Right renal cortex interstitium (tissue), 3 donors: ENCODE measurements at regions not wholly inside any gene's neighbourhood (a gene's known extent, or its start where the extent isn't known, plus 50 kb on each side); places are given as distances from the start of the nearest gene placed in this dataset.
"Not testable (repeated sequence)": the region's sequence is repeated elsewhere in the genome, so short reads cannot be mapped to it uniquely, and the experiment has no call there.

Experiments
- DNase-seq, 3 donors: peaks; one replicate each; pipeline ENCODE4 v3.0.0-alpha.2; 2013; ENCODE audit warnings: low read depth in 3 of 3, low spot score in 2 of 3

DNA sequence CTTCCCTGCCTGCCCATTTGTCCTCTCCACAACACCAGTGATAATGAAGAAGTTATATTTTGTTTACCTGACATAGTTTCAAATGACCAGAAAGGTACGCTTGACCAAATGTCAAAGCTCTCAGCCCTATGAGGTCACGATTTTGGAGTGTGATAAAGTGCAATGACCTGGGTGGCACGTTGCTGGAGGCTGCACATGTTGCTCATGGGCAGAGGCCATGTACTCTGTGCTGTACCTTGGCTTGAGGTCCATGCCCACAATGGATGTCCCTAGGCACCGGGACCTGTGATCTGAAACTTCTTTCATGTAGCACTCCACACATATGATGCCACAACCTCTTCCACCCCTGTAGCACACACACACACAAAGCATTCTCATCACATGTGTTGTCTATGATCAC lies 164.0 kb upstream of the HEY2 start:
- DNase-seq: no peak

GRCh38 chr6:125586074-125586473 lies 163.4 kb upstream of the HEY2 start:
- DNase-seq: no peak

DNA sequence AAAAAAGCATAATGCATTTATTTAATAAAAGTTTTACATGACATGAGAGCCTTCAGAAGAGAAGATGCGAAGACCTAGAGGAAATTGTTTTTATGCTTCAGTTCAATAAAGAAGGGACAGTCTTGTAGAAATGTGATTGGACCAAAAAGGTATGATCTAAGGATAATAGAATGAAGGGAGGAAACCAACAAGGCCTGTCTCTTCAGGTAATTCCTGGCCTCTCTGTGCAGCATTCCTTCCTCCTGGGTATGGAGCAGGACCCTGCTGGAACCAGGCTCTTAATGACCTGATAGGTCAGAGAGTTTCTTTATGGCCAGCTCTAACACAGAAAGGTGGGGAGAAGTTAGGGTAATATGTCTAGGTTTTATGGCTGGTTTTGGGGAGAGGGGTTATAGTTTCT lies 162.8 kb upstream of the HEY2 start:
- no peak for DNase-seq

DNA sequence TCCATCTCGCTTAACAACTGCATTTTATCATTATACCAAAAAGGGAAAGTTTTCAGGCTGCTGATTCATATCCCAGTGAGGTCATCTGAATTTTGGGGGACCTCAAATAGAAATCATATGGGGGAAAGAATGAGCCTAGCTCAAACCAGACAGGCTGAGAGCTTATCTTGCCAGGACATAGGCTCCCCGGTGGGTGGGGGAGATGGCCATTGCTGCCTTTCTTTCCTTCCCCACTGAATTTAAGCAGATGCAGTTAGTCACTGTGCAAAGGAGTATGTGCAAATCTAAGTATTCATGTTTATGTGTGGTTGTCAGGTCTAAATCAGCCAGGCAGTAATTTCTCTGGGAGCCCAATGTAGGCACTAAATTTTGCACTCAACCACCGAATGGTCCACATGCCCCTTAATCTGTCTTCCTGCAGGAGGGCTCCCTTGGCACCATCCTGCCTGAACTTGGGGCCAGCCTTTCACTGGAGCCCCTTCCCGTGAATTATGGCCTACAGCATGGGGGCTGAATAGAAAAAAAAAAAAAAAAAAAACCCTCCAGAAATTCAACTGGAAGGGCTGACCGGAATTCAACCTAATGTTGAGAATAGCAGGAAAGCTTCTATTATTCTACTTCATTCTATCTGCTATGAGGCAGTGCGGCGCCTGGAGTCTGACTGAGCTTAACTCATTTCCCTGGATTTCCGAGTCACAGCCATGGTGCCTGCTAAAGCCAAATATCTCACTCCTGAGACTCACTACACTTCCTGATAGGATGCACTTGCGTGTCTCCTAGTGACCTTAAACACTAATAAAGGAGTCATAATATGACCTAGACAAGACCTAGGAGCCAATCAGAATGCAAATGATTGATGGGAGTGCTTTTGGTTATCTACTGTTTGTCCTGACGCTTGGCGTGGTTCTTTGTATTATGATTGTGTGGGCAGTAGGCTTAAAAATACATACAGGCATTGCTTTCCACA lies 161.5 kb upstream of the HEY2 start:
- no peak for DNase-seq

DNA sequence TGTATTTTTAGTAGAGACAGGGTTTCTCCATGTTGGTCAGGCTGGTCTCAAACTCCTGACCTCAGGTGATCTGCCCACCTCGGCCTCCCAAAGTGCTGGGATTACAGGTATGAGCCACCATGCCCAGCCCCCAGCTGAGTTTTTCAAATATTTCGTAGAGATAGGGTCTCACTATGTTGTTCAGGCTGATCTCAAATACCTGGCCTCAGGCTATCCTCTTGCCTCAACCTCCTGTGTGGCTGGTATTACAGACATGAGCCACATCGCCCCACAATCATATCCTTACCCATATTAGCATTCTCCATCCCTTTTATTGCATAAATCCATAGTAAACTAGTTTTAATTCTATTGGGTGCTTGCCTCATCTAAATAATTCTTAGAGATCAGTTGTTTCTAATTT lies 157.6 kb upstream of the HEY2 start:
- DNase-seq: not testable (repeated sequence)

GRCh38 chr6:125593746-125594145 lies 155.7 kb upstream of the HEY2 start:
- no peak for DNase-seq

DNA sequence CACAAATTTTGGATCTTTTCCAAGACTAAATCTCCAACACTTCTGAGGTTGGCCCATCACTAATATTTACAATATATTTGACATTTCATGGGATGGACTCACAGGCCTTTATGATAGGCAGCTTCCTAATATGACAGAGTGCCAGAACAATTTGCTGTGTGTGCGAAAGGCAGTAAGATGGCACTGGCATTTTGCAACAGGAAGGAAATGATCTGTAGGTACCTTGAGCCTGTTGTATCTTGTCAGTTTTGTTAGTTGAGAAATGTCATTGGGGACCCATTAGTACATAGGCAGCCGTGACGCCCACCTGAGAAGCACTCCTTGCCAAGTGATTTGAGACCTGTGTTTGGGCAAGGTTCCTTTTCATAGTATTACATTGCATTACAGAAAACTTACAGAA lies 153.4 kb upstream of the HEY2 start:
- DNase-seq: no peak

GRCh38 chr6:125597411-125598253 lies 151.8 kb upstream of the HEY2 start:
- no peak for DNase-seq

DNA sequence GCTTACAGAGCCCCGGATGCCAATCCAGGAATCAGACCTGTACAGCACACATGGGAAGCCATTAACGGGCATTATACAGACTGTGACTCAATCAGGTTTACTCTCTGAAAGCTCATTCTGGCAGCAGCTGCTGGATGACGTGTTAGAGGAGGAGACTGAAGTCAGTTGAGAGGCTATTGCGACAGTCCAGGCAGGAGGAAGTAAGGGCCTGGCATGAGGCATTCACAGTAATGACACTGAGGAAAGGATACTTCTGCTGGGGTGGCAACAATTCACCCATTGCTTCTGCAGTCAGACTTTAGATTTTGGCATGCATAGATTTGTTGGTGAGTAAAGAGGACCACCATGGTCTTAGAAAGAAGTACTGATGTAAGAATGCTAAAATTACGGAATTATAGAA lies 151.0 kb upstream of the HEY2 start:
- DNase-seq: no peak

DNA sequence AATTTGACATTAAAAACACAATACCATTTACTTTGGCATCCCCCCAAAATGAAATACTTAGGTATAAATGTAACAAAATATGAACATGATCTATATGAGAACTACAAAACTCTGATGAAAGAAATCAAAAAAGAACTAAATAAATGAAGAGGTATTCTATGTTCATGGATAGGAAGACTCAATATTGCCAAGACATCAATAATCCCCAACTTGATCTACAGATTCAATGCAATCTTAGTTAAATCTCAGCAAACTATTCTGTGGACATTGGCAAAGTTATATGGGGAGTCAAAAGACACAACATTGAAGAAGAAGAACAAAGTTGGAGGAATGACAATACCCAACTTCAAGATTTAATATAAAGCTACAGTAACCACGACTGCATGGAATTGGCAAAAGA lies 145.2 kb upstream of the HEY2 start:
- DNase-seq: no peak

DNA sequence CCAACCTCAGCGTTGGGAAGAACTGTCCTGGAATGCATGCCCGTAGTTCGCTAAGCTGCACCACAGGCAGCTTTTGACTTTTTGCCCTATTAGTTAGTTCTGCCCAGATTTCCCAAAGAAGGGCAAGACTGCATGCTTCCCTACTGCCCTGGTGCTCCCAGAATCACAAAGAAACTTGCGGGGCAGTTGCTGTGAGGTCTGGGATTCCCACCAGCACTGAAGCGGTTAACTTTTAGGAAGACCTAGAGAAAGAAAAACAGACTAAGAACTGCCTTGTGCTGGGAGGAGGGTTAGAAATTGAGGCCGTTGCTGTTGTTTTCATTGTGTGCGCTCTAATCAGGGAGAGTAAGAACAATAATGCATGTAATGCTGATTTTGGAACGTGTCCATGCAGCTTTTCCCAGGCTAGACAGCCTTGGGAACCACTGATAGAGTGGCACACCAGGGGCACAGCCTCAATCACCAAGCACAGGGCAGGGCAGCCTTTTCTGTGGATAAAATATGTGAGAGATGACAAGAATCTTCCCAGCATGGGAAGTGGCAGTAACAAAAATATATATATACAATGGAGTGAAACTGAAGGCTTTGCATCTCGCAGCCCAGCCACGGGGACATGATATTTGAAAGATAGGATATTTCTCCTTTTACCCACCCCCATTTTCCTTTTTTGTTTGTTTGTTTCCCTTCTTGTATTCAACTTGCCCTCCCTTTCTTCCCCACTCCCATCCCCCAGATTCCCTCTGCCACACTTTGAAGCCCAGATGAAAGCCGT lies 137.7 kb upstream of the HEY2 start:
- peak in 2 of 3 donors; percentile 45 to 54 for DNase-seq

GRCh38 chr6:125612345-125612846 lies 137.0 kb upstream of the HEY2 start:
- DNase-seq: no peak

GRCh38 chr6:125618629-125619028 lies 130.8 kb upstream of the HEY2 start:
- DNase-seq: no peak

DNA sequence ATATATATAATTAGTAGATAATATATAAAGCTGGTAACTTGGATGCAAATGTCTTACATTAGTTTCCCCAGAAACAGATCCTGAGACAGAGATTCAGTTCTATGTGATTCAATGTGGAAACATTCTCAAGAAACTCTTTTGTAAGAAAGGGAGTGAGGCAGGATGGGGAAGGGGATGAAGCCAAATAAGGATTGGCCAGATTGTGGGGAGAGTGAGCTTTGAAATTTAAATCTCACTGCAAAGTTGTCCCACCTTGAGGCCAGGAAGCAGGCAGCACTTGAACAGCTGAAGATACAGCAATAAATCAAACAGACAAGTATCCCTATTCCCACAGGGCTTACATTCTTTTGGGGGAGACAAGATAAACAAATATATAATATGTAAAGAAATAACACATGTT lies 126.3 kb upstream of the HEY2 start:
- DNase-seq: no peak

GRCh38 chr6:125631165-125631564 lies 118.3 kb upstream of the HEY2 start:
- no peak for DNase-seq

DNA sequence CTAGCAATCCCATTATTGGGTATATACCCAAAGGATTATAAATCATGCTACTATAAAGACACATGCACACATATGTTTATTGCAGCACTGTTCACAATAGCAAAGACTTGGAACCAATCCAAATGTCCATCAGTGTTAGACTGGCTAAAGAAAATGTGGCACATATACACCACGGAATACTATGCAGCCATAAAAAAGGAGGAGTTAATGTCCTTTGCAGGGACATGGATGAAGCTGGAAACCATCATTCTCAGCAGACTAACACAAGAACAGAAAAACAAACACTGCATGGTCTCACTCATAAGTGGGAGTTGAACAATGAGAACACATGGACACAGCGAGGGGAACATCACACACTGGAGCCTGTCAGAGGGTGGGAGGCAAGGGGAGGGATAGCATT lies 113.4 kb upstream of the HEY2 start:
- DNase-seq: not testable (repeated sequence)

DNA sequence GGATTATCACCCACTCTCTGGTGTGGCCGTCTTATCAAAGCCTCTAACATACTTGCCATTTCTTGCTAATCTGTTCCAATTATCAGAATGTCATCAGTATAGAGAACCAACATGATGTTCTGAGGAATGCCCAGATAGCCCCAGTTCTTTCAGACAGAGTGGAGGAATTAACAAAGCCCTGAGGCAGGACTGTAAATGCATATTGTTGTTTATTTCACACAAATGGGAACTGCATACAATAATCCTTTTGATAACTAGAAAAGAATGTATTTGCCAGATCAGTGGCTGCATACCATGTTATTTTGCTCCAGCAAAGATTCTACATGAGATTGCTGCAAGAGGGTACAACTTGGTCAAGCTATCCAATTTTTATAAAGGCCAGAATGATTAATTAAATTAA lies 112.8 kb upstream of the HEY2 start:
- DNase-seq: no peak

DNA sequence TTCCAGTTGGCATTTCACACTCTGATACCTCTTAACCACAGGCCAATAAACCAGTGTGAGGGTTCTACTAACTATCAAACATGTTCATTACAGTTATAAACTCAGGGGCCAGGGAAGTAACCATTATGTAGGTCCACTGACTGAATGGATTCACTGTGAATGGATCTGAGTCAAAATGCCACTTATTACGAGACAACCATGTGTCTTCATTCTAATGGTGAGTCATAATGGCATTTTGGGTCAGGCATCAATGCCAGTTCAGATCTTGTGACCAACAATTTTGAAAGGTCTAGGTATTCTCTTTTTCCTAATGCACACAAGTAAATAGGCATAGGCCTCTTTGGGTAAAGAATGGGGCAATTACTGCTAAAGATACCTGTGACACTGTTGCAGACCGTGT lies 112.2 kb upstream of the HEY2 start:
- no peak for DNase-seq

DNA sequence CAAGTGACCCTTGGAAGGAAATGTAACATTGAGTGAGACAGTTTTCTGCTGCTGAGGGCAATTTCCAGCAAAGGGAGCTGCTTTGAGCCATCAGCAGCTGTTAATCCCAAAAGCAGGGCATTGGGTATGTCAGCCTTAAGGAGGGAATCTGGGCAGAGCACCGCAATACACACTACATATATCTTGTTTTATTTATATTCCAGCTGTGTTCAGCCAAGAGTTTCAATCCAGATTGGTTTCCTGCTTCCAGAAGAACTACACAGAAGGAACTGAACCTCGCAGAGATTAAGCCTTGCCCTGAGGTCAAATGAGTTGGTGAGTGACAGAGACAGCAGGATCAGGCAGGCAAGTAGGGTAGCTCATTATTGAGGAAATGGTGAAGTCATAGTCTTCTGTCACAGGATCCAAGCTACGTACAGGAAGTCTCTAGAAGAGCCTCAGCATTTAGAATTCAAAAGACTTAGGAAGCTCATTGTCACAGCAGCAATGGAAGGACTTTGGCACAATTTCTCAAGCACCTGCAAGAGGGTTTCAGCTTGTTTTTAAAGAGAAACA lies 109.9 kb upstream of the HEY2 start:
- no peak for DNase-seq

DNA sequence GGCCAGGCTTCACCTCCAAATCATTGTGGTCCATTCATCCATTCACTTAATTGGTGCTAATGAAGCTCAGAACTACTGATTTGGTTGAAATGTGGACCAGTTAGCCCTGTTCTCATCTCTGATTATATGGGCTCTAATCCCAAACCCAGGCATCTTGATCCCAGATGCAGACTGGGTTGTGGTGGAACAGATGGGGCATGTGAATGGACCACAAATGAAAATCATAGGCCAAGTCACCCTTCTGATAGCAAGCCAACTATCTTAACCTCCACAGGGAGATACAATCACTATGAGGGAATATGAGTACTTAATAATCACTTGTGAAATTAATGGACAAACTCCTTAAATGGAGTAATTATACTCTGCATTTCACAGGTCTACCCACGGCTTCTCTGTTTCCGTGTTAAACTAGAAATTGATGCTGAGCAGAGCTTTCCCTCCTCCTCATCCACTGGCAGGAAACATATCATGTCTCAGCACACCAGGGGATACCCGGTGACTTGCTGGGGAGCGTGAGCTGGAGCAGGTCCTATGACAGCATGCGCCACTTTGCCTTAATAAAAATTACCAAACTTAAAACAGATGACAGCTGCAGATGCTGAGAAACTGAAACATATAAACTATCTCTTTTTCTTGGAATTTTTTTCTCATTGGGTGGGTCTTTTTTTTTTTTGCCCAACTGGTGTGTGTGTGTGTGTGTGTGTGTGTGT lies 108.8 kb upstream of the HEY2 start:
- no peak for DNase-seq
